Uterus (tissue), 3 donors: ENCODE measurements at regions not wholly inside any gene's neighbourhood (a gene's known extent, or its start where the extent isn't known, plus 50 kb on each side); places are given as distances from the start of the nearest gene placed in this dataset.

ENCODE experiments used
- DNase-seq, 2 donors: peaks; one replicate each; pipeline ENCODE4 v3.0.0-alpha.2; 2019 to 2020
- H3K27ac ChIP-seq, 2 donors: fragments of 200-600 bp; sonication (generic); 1 replicate in 1 of 2; 2 replicates in 1 of 2; pipeline ENCODE4 v1.5.1; 2016 to 2018
- H3K27me3 ChIP-seq, 2 donors: fragments of 200-600 bp; sonication (generic); one replicate each; pipeline ENCODE4 v1.5.1; 2018 to 2019; ENCODE audit warnings: control low read depth in 1 of 2
- H3K36me3 ChIP-seq, 2 donors: fragments of 200-600 bp; sonication (generic); one replicate each; pipeline ENCODE4 v1.5.1; 2019; ENCODE audit warnings: control low read depth in 1 of 2
- H3K4me1 ChIP-seq, 2 donors: fragments of 200-600 bp; sonication (generic); one replicate each; pipeline ENCODE4 v1.5.1; 2018 to 2019; ENCODE audit warnings: control low read depth in 1 of 2
- H3K4me3 ChIP-seq, 2 donors: fragments of 200-600 bp; sonication (generic); 1 replicate in 1 of 2; 2 replicates in 1 of 2; pipeline ENCODE4 v1.5.1; 2018 to 2019; ENCODE audit warnings: mild to moderate bottlenecking in 1 of 2
- H3K9me3 ChIP-seq, 2 donors: fragments of 200-600 bp; sonication (generic); one replicate each; pipeline ENCODE4 v1.5.1; 2019; ENCODE audit warnings: control low read depth in 1 of 2
- POLR2A ChIP-seq, 2 donors: fragments of 450-650 bp; IDR thresholded peaks; one replicate each; pipeline ENCODE4 v1.6.1; 2016; ENCODE audit warnings: antibody characterized with exemption in 2 of 2, mild to moderate bottlenecking in 1 of 2, moderate library complexity in 1 of 2
- intact Hi-C: fragments of 100-400 bp; cut with DNase I; formaldehyde crosslinking; loops from one replicate; pipeline ENCODE4 v1.15.1; 2023; ENCODE audit warnings: low total_unique reads
- TF ChIP-seq, protein P1 (sequence below), 4 experiments: fragments of 200-600 bp in 2 of 4; fragments of 450-650 bp in 2 of 4; sonication (generic) in 2 of 4; IDR thresholded peaks; one replicate each; pipeline ENCODE4 v1.5.1; 2016 to 2019; ENCODE audit warnings: antibody characterized with exemption in 4 of 4, mild to moderate bottlenecking in 2 of 4, moderate library complexity in 1 of 4
- donor health status: DM: yes; HTN: yes; CAD: no.

DNA sequence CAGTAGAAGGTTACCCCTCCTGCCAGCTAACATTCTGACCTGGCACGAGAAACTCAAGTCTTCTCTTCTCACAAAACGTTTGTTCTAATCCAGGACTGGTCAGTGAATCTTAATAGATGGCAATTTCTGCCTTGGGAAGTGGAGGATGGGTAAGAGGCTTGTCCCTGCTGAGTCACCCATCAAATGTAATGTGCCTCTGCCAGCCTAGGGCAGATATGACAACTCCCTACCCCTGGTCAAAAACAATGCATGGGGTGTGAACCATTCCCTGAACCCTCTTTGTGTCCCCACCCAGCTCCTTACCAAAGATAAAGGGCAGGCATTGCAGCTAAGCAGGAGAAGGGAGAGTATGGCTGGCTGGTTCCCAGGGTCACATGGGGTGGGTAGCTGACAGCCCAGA is 1052.9 kb downstream of the GALC start:
- no peaks in the 10 kb centered on the region for H3K4me1 ChIP-seq
- H3K27ac ChIP-seq: no peak overlapping the region
- intact Hi-C loops: no loop called here
- no peak for TF ChIP-seq POLR2A (IDR thresholded peaks at IDR 0.05)
- TF ChIP-seq, protein P1, sequence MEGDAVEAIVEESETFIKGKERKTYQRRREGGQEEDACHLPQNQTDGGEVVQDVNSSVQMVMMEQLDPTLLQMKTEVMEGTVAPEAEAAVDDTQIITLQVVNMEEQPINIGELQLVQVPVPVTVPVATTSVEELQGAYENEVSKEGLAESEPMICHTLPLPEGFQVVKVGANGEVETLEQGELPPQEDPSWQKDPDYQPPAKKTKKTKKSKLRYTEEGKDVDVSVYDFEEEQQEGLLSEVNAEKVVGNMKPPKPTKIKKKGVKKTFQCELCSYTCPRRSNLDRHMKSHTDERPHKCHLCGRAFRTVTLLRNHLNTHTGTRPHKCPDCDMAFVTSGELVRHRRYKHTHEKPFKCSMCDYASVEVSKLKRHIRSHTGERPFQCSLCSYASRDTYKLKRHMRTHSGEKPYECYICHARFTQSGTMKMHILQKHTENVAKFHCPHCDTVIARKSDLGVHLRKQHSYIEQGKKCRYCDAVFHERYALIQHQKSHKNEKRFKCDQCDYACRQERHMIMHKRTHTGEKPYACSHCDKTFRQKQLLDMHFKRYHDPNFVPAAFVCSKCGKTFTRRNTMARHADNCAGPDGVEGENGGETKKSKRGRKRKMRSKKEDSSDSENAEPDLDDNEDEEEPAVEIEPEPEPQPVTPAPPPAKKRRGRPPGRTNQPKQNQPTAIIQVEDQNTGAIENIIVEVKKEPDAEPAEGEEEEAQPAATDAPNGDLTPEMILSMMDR (IDR thresholded peaks at IDR 0.05): no peak
- DNase-seq: no peak
- H3K4me3 ChIP-seq: no peak overlapping the region
- H3K36me3 ChIP-seq: no peaks in the 10 kb centered on the region
- H3K9me3 ChIP-seq: no peaks in the 10 kb centered on the region
- H3K27me3 ChIP-seq: no peaks in the 10 kb centered on the region

GRCh38 chr14:86938320-86938719 is 1054.7 kb downstream of the GALC start:
- Histone ChIP-seq H3K4me1 (no peaks in the 10 kb centered on the region), H3K27ac (no peak overlapping the region), H3K4me3 (no peak overlapping the region), H3K36me3 (no peaks in the 10 kb centered on the region), H3K27me3 (no peaks in the 10 kb centered on the region), H3K9me3 (no peaks in the 10 kb centered on the region)
- TF ChIP-seq POLR2A (IDR thresholded peaks at IDR 0.05): no peak
- TF ChIP-seq, protein P1 (IDR thresholded peaks at IDR 0.05): no peak
- intact Hi-C loops: no loop called here
- no peak for DNase-seq

- TF ChIP-seq, protein P1 (IDR thresholded peaks at IDR 0.05): no peak
- no peak for TF ChIP-seq POLR2A (IDR thresholded peaks at IDR 0.05)
- Histone ChIP-seq H3K4me3 (no peak overlapping the region), H3K4me1 (no peaks in the 10 kb centered on the region), H3K9me3 (no peaks in the 10 kb centered on the region), H3K36me3 (no peaks in the 10 kb centered on the region), H3K27ac (no peak overlapping the region), H3K27me3 (no peaks in the 10 kb centered on the region)
- no peak for DNase-seq
- intact Hi-C loops: no loop called here
These were observed 1056.4 kb downstream of the GALC start for GRCh38 chr14:86936556-86936955.

- no peaks in the 10 kb centered on the region for H3K36me3 ChIP-seq
- intact Hi-C loops: no loop called here
These were observed 1057.6 kb downstream of the GALC start for GRCh38 chr14:86935241-86935885.

GRCh38 chr14:86933958-86934595 is 1058.9 kb downstream of the GALC start:
- no peak overlapping the region for H3K4me3 ChIP-seq
- H3K4me1 ChIP-seq: no peaks in the 10 kb centered on the region
- H3K36me3 ChIP-seq: no peaks in the 10 kb centered on the region
- no peak for DNase-seq
- H3K27ac ChIP-seq: no peak overlapping the region
- TF ChIP-seq, protein P1 (IDR thresholded peaks at IDR 0.05): no peak
- no peak for TF ChIP-seq POLR2A (IDR thresholded peaks at IDR 0.05)
- intact Hi-C loops: no loop called here
- H3K9me3 ChIP-seq: no peaks in the 10 kb centered on the region
- H3K27me3 ChIP-seq: no peaks in the 10 kb centered on the region

More at GRCh38 chr14:86935241-86935885, 1057.6 kb downstream of the GALC start:
- no peaks in the 10 kb centered on the region for H3K27me3 ChIP-seq
- no peak for TF ChIP-seq POLR2A (IDR thresholded peaks at IDR 0.05)
- TF ChIP-seq, protein P1 (IDR thresholded peaks at IDR 0.05): no peak
- H3K9me3 ChIP-seq: no peaks in the 10 kb centered on the region
- no peak for DNase-seq
- H3K4me1 ChIP-seq: no peaks in the 10 kb centered on the region
- H3K27ac ChIP-seq: no peak overlapping the region
- H3K4me3 ChIP-seq: no peak overlapping the region
